T-helper 2 cell treated with Interferon-gamma antibody and Interleukin-4, amounts not matched to agents 5 μg/mL and 100 μg/mL, for 36 hours (primary cell): ENCODE measurements at regions not wholly inside any gene's neighbourhood (a gene's known extent, or its start where the extent isn't known, plus 50 kb on each side); places are given as distances from the start of the nearest gene placed in this dataset.

ENCODE experiments used
- DNase-seq: peaks from one replicate; pipeline ENCODE4 v3.0.0; 2021; ENCODE audit warnings: low spot score
- H3K27ac Mint-ChIP-seq: one replicate; pipeline ENCODE4 v1.8.0; 2021; ENCODE audit warnings: mild to moderate bottlenecking, mixed read lengths
- H3K27me3 Mint-ChIP-seq: one replicate; pipeline ENCODE4 v1.8.0; 2021; ENCODE audit warnings: low read depth, mixed read lengths
- H3K36me3 Mint-ChIP-seq: one replicate; pipeline ENCODE4 v1.8.0; 2021; ENCODE audit warnings: low read depth, mixed read lengths
- H3K4me1 Mint-ChIP-seq: one replicate; pipeline ENCODE4 v1.8.0; 2021; ENCODE audit warnings: low read depth, mixed read lengths
- H3K4me3 Mint-ChIP-seq: one replicate; pipeline ENCODE4 v1.8.0; 2022; ENCODE audit warnings: mild to moderate bottlenecking, moderate library complexity, mixed read lengths
- H3K9me3 Mint-ChIP-seq: one replicate; pipeline ENCODE4 v1.8.0; 2021; ENCODE audit warnings: mixed read lengths

- Mint-ChIP-seq H3K4me1 (no peaks in the 10 kb centered on the region), H3K4me3 (no peak overlapping the region), H3K9me3 (no peaks in the 10 kb centered on the region), H3K27ac (no peak overlapping the region), H3K36me3 (no peaks in the 10 kb centered on the region), H3K27me3 (no peaks in the 10 kb centered on the region)
- DNase-seq = no peak
Observed at GRCh38 chr2:2874805-2875204, 502.8 kb downstream of the EIPR1 start.

- Mint-ChIP-seq H3K9me3 (no peaks in the 10 kb centered on the region), H3K27ac (no peak overlapping the region), H3K27me3 (no peaks in the 10 kb centered on the region), H3K4me3 (no peak overlapping the region), H3K36me3 (no peaks in the 10 kb centered on the region), H3K4me1 (no peaks in the 10 kb centered on the region)
- DNase-seq = no peak
Observed at GRCh38 chr2:2874341-2874740, 503.3 kb downstream of the EIPR1 start.

DNA sequence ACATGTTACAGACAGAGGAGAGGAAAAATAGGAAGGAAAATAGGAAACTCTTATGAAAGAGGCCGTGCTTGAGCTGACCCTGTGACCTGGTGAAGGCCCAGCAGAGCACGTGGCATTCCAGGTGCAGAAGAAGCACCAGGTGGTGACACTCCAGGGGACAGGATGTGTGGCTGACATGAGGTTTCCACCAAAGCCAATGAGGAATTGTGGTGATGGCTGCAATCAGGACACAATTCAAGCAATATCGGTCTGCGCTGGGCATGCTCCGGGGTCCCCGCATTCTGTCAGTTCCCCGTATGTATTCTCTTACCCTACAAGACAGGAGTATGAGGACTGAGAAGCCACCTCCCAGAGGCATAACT lies 504.2 kb downstream of the EIPR1 start:
- H3K27me3 Mint-ChIP-seq = no peaks in the 10 kb centered on the region
- no peak overlapping the region for H3K27ac Mint-ChIP-seq
- DNase-seq = no peak
- H3K4me1 Mint-ChIP-seq = no peaks in the 10 kb centered on the region
- no peak overlapping the region for H3K4me3 Mint-ChIP-seq
- no peaks in the 10 kb centered on the region for H3K9me3 Mint-ChIP-seq
- H3K36me3 Mint-ChIP-seq = no peaks in the 10 kb centered on the region

- Mint-ChIP-seq H3K27me3 (no peaks in the 10 kb centered on the region), H3K27ac (no peak overlapping the region), H3K9me3 (no peaks in the 10 kb centered on the region), H3K4me3 (no peak overlapping the region), H3K4me1 (no peaks in the 10 kb centered on the region), H3K36me3 (no peaks in the 10 kb centered on the region)
- DNase-seq = no peak
Observed at GRCh38 chr2:2872713-2873449, 504.7 kb downstream of the EIPR1 start.

DNA sequence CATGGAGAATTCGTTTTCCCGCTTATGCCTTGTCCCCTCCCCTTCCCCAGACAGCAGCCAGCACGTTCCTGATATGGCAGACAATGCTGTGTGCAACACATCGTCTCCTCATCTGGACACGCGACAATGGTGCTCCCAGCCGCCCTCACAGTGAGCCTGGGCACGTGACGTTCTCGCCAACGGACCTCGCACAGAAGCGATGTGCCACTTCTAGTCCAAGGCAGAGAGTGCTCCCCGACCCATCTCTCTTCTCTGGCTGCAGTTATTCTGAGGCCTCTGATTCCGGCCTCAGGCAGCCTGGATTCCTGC lies 505.4 kb downstream of the EIPR1 start:
- Mint-ChIP-seq H3K27ac (no peak overlapping the region), H3K9me3 (no peaks in the 10 kb centered on the region), H3K4me3 (no peak overlapping the region), H3K27me3 (no peaks in the 10 kb centered on the region), H3K36me3 (no peaks in the 10 kb centered on the region), H3K4me1 (no peaks in the 10 kb centered on the region)
- DNase-seq = no peak

GRCh38 chr2:2871480-2872308 lies 505.9 kb downstream of the EIPR1 start:
- no peaks in the 10 kb centered on the region for H3K36me3 Mint-ChIP-seq
- no peaks in the 10 kb centered on the region for H3K4me1 Mint-ChIP-seq
- no peaks in the 10 kb centered on the region for H3K27me3 Mint-ChIP-seq
- H3K4me3 Mint-ChIP-seq = no peak overlapping the region
- no peak for DNase-seq
- no peak overlapping the region for H3K27ac Mint-ChIP-seq
- no peaks in the 10 kb centered on the region for H3K9me3 Mint-ChIP-seq

GRCh38 chr2:2870106-2870505 lies 507.5 kb downstream of the EIPR1 start:
- Mint-ChIP-seq H3K4me3 (no peak overlapping the region), H3K36me3 (no peaks in the 10 kb centered on the region), H3K4me1 (no peaks in the 10 kb centered on the region), H3K9me3 (no peaks in the 10 kb centered on the region), H3K27ac (no peak overlapping the region), H3K27me3 (no peaks in the 10 kb centered on the region)
- no peak for DNase-seq

DNA sequence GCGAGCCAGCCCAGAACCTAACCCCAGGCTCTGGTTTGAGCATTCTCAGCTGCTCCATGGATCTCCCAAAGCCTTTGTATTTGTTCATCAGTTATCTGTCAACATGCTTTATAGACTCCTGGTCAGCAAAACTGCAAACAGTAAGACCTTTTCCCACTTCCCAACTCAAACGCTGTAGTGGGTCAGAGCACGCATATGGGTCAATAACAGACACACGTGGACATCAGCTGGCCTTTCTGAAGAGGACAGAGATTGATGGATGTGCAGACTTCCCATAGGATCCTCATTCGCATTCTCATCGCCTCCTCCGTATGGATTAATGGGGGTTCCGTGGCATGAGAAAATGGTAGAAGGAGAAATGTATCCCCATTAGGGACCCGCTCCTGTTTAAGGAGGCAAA lies 508.1 kb downstream of the EIPR1 start:
- Mint-ChIP-seq H3K9me3 (no peaks in the 10 kb centered on the region), H3K27ac (no peak overlapping the region), H3K4me1 (no peaks in the 10 kb centered on the region), H3K4me3 (no peak overlapping the region), H3K36me3 (no peaks in the 10 kb centered on the region), H3K27me3 (no peaks in the 10 kb centered on the region)
- DNase-seq = no peak

DNA sequence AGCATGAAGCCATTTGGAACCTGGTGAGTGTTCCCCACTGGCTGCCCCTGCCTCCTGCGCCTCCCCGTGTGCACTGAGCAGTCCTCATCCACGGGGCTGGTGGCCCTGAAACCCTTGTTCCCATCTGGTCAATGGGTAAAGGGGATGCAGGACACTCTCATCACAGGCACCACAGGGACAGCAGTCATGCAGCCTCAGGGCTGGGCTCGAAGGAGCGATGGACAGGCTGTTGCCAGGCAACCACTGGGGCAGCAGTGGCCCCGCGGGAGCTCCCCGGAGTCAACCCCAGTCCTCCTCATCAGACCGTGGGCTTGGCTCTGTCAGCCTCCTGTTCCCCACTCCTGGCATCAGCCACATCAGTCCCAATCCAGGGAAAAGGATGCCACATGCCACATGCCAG lies 509.5 kb downstream of the EIPR1 start:
- Mint-ChIP-seq H3K9me3 (no peaks in the 10 kb centered on the region), H3K4me1 (no peaks in the 10 kb centered on the region), H3K4me3 (no peak overlapping the region), H3K27ac (no peak overlapping the region), H3K36me3 (no peaks in the 10 kb centered on the region), H3K27me3 (no peaks in the 10 kb centered on the region)
- no peak for DNase-seq

- Mint-ChIP-seq H3K4me3 (no peak overlapping the region), H3K36me3 (no peaks in the 10 kb centered on the region), H3K27me3 (no peaks in the 10 kb centered on the region), H3K4me1 (no peaks in the 10 kb centered on the region), H3K9me3 (no peaks in the 10 kb centered on the region), H3K27ac (no peak overlapping the region)
- DNase-seq = no peak
Observed at GRCh38 chr2:2867397-2867979, 510.1 kb downstream of the EIPR1 start.

GRCh38 chr2:2866459-2866858 lies 511.2 kb downstream of the EIPR1 start:
- H3K27ac Mint-ChIP-seq = no peak overlapping the region
- no peaks in the 10 kb centered on the region for H3K27me3 Mint-ChIP-seq
- DNase-seq = no peak
- H3K4me1 Mint-ChIP-seq = no peaks in the 10 kb centered on the region
- H3K36me3 Mint-ChIP-seq = no peaks in the 10 kb centered on the region
- H3K9me3 Mint-ChIP-seq = no peaks in the 10 kb centered on the region
- no peak overlapping the region for H3K4me3 Mint-ChIP-seq

GRCh38 chr2:2862386-2862785 lies 515.2 kb downstream of the EIPR1 start:
- DNase-seq = no peak
- no peaks in the 10 kb centered on the region for H3K36me3 Mint-ChIP-seq
- no peak overlapping the region for H3K4me3 Mint-ChIP-seq
- H3K27me3 Mint-ChIP-seq = no peaks in the 10 kb centered on the region
- no peaks in the 10 kb centered on the region for H3K9me3 Mint-ChIP-seq
- H3K4me1 Mint-ChIP-seq = no peaks in the 10 kb centered on the region
- H3K27ac Mint-ChIP-seq = no peak overlapping the region

GRCh38 chr2:2861666-2862240 lies 515.9 kb downstream of the EIPR1 start:
- H3K4me1 Mint-ChIP-seq = no peaks in the 10 kb centered on the region
- H3K9me3 Mint-ChIP-seq = no peaks in the 10 kb centered on the region
- DNase-seq = no peak
- no peaks in the 10 kb centered on the region for H3K36me3 Mint-ChIP-seq
- no peaks in the 10 kb centered on the region for H3K27me3 Mint-ChIP-seq
- H3K27ac Mint-ChIP-seq = no peak overlapping the region
- H3K4me3 Mint-ChIP-seq = no peak overlapping the region

DNA sequence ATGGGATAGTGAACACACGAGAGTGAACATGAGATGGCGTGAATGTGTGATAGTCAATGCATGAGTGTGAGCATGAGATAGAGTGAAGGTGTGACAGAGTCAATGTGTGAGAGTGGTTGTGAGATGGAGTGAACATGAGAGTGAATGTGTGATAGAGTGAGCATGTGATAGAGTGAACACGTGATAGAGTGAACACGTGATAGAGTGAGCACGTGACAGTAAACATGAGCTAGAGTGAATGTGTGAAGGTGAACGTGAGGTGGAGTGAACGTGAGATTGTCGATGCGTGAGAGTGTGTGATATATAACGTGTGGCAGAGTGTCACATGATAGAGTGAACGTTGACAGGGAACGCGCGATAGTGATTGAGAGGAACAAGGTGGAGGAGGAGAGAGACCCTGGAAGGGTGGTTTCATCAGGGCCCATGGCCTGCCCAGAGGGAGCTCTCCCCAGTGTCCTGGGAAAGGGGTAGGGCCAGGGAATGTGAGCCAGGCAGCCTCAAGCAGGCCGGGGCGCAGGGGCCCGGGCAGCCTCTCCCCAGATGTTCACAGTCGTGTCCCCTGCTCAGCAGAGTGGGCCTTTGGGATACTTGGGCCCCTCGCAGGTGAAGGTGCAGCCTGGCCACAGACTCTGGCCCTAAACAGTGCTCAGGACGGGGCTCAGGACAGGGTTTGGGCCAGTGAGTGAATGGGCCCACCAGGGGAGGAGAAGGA lies 516.9 kb downstream of the EIPR1 start:
- H3K9me3 Mint-ChIP-seq = no peaks in the 10 kb centered on the region
- DNase-seq = no peak
- no peaks in the 10 kb centered on the region for H3K4me1 Mint-ChIP-seq
- no peak overlapping the region for H3K27ac Mint-ChIP-seq
- H3K27me3 Mint-ChIP-seq = no peaks in the 10 kb centered on the region
- no peaks in the 10 kb centered on the region for H3K36me3 Mint-ChIP-seq
- no peak overlapping the region for H3K4me3 Mint-ChIP-seq
